H9 (cell line): ENCODE measurements at regions not wholly inside any gene's neighbourhood (a gene's known extent, or its start where the extent isn't known, plus 50 kb on each side); places are given as distances from the start of the nearest gene placed in this dataset.

Experiments
- DNase-seq: peaks from one replicate; pipeline ENCODE4 v3.0.0-alpha.2; 2017
- H2AFZ ChIP-seq: one replicate; pipeline ENCODE4 v1.6.1; 2013; ENCODE audit warnings: mild to moderate bottlenecking, low read length, control low read depth, moderate library complexity
- H2AK5ac ChIP-seq: 2 replicates; pipeline ENCODE4 v1.6.1; 2013; ENCODE audit warnings: low read length, control low read depth, mixed read lengths; ENCODE audit not compliant: insufficient read length
- H2BK120ac ChIP-seq: one replicate; pipeline ENCODE4 v1.6.1; 2013; ENCODE audit warnings: low read depth, mild to moderate bottlenecking, low read length, control low read depth, inconsistent platforms; ENCODE audit not compliant: poor library complexity, severe bottlenecking
- H2BK12ac ChIP-seq: 2 replicates; pipeline ENCODE4 v1.6.1; 2013; ENCODE audit warnings: low read length, control low read depth, mixed read lengths, low read depth; ENCODE audit not compliant: insufficient read length
- H2BK15ac ChIP-seq: 2 replicates; pipeline ENCODE4 v1.6.1; 2013; ENCODE audit warnings: low read depth, low read length, control low read depth
- H2BK20ac ChIP-seq: one replicate; pipeline ENCODE4 v1.6.1; 2013; ENCODE audit warnings: low read depth, mild to moderate bottlenecking, low read length, control low read depth, inconsistent platforms; ENCODE audit not compliant: poor library complexity, severe bottlenecking
- H2BK5ac ChIP-seq: 2 replicates; pipeline ENCODE4 v1.6.1; 2013; ENCODE audit warnings: low read length, control low read depth, mixed read lengths; ENCODE audit not compliant: insufficient read length
- H3K14ac ChIP-seq: 2 replicates; pipeline ENCODE4 v1.6.1; 2013; ENCODE audit warnings: low read length, control low read depth; ENCODE audit not compliant: insufficient read depth
- H3K18ac ChIP-seq: 2 replicates; pipeline ENCODE4 v1.6.1; 2013; ENCODE audit warnings: low read depth, mild to moderate bottlenecking, mixed read lengths, low read length, control low read depth; ENCODE audit not compliant: insufficient read length
- H3K23ac ChIP-seq: 2 replicates; pipeline ENCODE4 v1.6.1; 2013; ENCODE audit warnings: low read length, control low read depth, mixed read lengths, low read depth; ENCODE audit not compliant: insufficient read length
- H3K23me2 ChIP-seq: 2 replicates; pipeline ENCODE4 v1.6.1; 2013; ENCODE audit warnings: low read depth, mild to moderate bottlenecking, mixed read lengths, low read length, control low read depth; ENCODE audit not compliant: insufficient read length, poor library complexity, severe bottlenecking
- H3K27ac ChIP-seq: 2 replicates; pipeline ENCODE4 v1.5.1; 2013; ENCODE audit warnings: low read length, control low read depth, mixed read lengths, low read depth; ENCODE audit not compliant: insufficient read length
- H3K27me3 ChIP-seq: 2 replicates; pipeline ENCODE4 v1.6.1; 2013; ENCODE audit warnings: low read length, control low read depth, inconsistent platforms; ENCODE audit not compliant: insufficient read depth
- H3K4ac ChIP-seq: 2 replicates; pipeline ENCODE4 v1.6.1; 2013; ENCODE audit warnings: low read depth, mild to moderate bottlenecking, control low read depth, inconsistent platforms, low read length, moderate library complexity
- H3K4me1 ChIP-seq: 2 replicates; pipeline ENCODE4 v1.6.1; 2013; ENCODE audit warnings: low read length, control low read depth, inconsistent platforms; ENCODE audit not compliant: insufficient read depth
- H3K4me2 ChIP-seq: 2 replicates; pipeline ENCODE4 v1.6.1; 2013; ENCODE audit warnings: low read length, control low read depth, mixed read lengths; ENCODE audit not compliant: insufficient read length, insufficient read depth
- H3K56ac ChIP-seq: 2 replicates; pipeline ENCODE4 v1.6.1; 2013; ENCODE audit warnings: low read depth, mild to moderate bottlenecking, mixed read lengths, low read length, control low read depth; ENCODE audit not compliant: insufficient read length
- H3K79me1 ChIP-seq: 2 replicates; pipeline ENCODE4 v1.6.1; 2013; ENCODE audit warnings: low read depth, mild to moderate bottlenecking, moderate library complexity, low read length, control low read depth, inconsistent platforms; ENCODE audit not compliant: insufficient read depth, poor library complexity, severe bottlenecking
- H3K79me2 ChIP-seq: 2 replicates; pipeline ENCODE4 v1.6.1; 2013; ENCODE audit warnings: low read length, control low read depth, inconsistent platforms; ENCODE audit not compliant: insufficient read depth
- H3K9ac ChIP-seq: 2 replicates; pipeline ENCODE4 v1.6.1; 2013; ENCODE audit warnings: low read length, control low read depth, mixed read lengths; ENCODE audit not compliant: insufficient read length; ENCODE audit errors: extremely low read depth
- H3K9me3 ChIP-seq: one replicate; pipeline ENCODE4 v1.6.1; 2013; ENCODE audit warnings: low read depth, low read length, inconsistent platforms; ENCODE audit not compliant: control insufficient read depth
- H3T11ph ChIP-seq: one replicate; pipeline ENCODE4 v1.6.1; 2013; ENCODE audit warnings: mild to moderate bottlenecking, low read length, control low read depth, inconsistent platforms
- H4K20me1 ChIP-seq: one replicate; pipeline ENCODE4 v1.6.1; 2013; ENCODE audit not compliant: control insufficient read depth, insufficient read length, insufficient read depth
- H4K5ac ChIP-seq: 2 replicates; pipeline ENCODE4 v1.6.1; 2013; ENCODE audit warnings: low read depth, mild to moderate bottlenecking, mixed read lengths, low read length, control low read depth; ENCODE audit not compliant: insufficient read length
- H4K8ac ChIP-seq: replicated peaks from 2 replicates; pipeline ENCODE4 v1.6.1; 2013; ENCODE audit warnings: low read length, control low read depth, mixed read lengths, low read depth; ENCODE audit not compliant: insufficient read length
- H4K91ac ChIP-seq: 2 replicates; pipeline ENCODE4 v1.6.1; 2013; ENCODE audit warnings: low read depth, mild to moderate bottlenecking, moderate library complexity, mixed read lengths, low read length, control low read depth; ENCODE audit not compliant: insufficient read length
- H3K27ac Mint-ChIP-seq, 3 experiments: 2 replicates in 2 of 3; 3 replicates in 1 of 3; pipeline ENCODE4 v1.8.0; 2020 to 2021; ENCODE audit warnings: mixed read lengths in 3 of 3, mild to moderate bottlenecking in 1 of 3, moderate library complexity in 1 of 3
- H3K27me3 Mint-ChIP-seq: 2 replicates; pipeline ENCODE4 v1.8.0; 2021; ENCODE audit warnings: low read depth, mild to moderate bottlenecking, moderate library complexity, mixed read lengths
- H3K36me3 Mint-ChIP-seq, 3 experiments: 2 replicates in 2 of 3; 3 replicates in 1 of 3; pipeline ENCODE4 v1.8.0; 2020 to 2021; ENCODE audit warnings: low read depth in 3 of 3, mixed read lengths in 3 of 3; ENCODE audit not compliant: insufficient read depth in 1 of 3
- H3K4me1 Mint-ChIP-seq, 2 experiments: 2 replicates each; pipeline ENCODE4 v1.8.0; 2020; ENCODE audit warnings: mixed read lengths in 2 of 2
- H3K4me3 Mint-ChIP-seq, 2 experiments: 2 replicates in 1 of 2; 3 replicates in 1 of 2; pipeline ENCODE4 v1.8.0; 2020 to 2021; ENCODE audit warnings: mild to moderate bottlenecking in 2 of 2, mixed read lengths in 2 of 2, moderate library complexity in 1 of 2
- H3K9me3 Mint-ChIP-seq, 2 experiments: 2 replicates in 1 of 2; 3 replicates in 1 of 2; pipeline ENCODE4 v1.8.0; 2020; ENCODE audit warnings: mild to moderate bottlenecking in 2 of 2, mixed read lengths in 2 of 2, moderate library complexity in 1 of 2
- CTCF ChIP-seq: fragments of 200-600 bp; sonication (generic); conservative IDR thresholded peaks from 3 replicates; pipeline ENCODE4 v1.8.0; 2021; ENCODE audit warnings: antibody characterized with exemption, mild to moderate bottlenecking
- WGBS: extraction: QIAGEN DNeasy Blood & Tissue Kit; methylation state at CpG from one replicate; pipeline ENCODE4 v1.1.7; 2013; ENCODE audit warnings: missing lambda C conversion rate, low lambda C conversion rate, mixed read lengths; ENCODE audit not compliant: insufficient read length; ENCODE audit errors: extremely low coverage; 5-methylcytosine and 5-hydroxymethylcytosine counted together

DNA sequence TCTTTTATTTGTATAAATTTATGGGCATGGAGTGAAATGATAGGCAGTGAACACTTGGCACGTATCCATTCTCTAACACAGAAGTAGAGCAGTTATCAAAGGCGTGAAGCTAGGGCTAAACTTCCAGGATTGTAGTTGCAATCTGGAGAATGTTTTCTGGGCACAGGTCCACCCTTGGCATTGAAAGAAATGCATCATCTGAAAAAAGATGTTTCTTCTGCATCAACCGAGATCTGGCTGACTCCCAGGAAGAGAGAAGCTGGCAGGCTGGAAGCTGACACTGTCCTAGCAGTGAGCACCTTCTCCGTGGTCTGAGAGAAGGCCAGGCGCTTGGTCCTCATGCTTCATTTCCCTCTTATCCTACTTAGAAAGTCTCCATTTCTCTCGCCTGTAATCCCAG, 600.0 kb downstream of the BRD1 start:
- H3K4me1 Mint-ChIP-seq, result no peaks in the 10 kb centered on the region
- Histone ChIP-seq H2AFZ (no peak overlapping the region), H3K9ac (no peak overlapping the region), H3K18ac (no peak overlapping the region), H2BK5ac (no peak overlapping the region), H3K56ac (no peak overlapping the region), H2BK120ac (no peak overlapping the region), H3K4me2 (no peak overlapping the region), H3K4ac (no peak overlapping the region), H3K27me3 (no peaks in the 10 kb centered on the region), H4K20me1 (no peaks in the 10 kb centered on the region), H4K91ac (no peak overlapping the region), H2AK5ac (no peak overlapping the region), H4K8ac (no peak overlapping the region), H3K27ac (no peak overlapping the region), H2BK15ac (no peak overlapping the region), H3K4me1 (no peaks in the 10 kb centered on the region; the same call in 1 of the 2 replicates), H2BK12ac (no peak overlapping the region), H3K79me1 (no peaks in the 10 kb centered on the region), H3K23ac (no peak overlapping the region), H4K5ac (no peak overlapping the region), H2BK20ac (no peak overlapping the region), H3K14ac (no peak overlapping the region), H3T11ph (no peak overlapping the region), H3K9me3 (no peaks in the 10 kb centered on the region), H3K23me2 (no peaks in the 10 kb centered on the region), H3K79me2 (no peaks in the 10 kb centered on the region)
- H3K27me3 Mint-ChIP-seq, result peaks cover 33% of the 10 kb centered on the region
- no peak for TF ChIP-seq CTCF
- H3K27ac Mint-ChIP-seq, result no peak overlapping the region
- no peaks in the 10 kb centered on the region; a peak in 1 of 7 replicates for H3K36me3 Mint-ChIP-seq
- WGBS, result no CpG with 5 or more reads among the region's 6 CpGs
- DNase-seq, result peak; percentile 3
- no peak overlapping the region for H3K4me3 Mint-ChIP-seq
- peaks cover 2 to 3% of the 10 kb centered on the region in 2 experiments; a peak in 4 of 5 replicates for H3K9me3 Mint-ChIP-seq
